ENCODE measurements at regions not wholly inside any gene's neighbourhood (a gene's known extent, or its start where the extent isn't known, plus 50 kb on each side); places are given as distances from the start of the nearest gene placed in this dataset.

- no peak for TF ChIP-seq POLR2A (IDR thresholded peaks at IDR 0.05)
- TF ChIP-seq, protein P1, sequence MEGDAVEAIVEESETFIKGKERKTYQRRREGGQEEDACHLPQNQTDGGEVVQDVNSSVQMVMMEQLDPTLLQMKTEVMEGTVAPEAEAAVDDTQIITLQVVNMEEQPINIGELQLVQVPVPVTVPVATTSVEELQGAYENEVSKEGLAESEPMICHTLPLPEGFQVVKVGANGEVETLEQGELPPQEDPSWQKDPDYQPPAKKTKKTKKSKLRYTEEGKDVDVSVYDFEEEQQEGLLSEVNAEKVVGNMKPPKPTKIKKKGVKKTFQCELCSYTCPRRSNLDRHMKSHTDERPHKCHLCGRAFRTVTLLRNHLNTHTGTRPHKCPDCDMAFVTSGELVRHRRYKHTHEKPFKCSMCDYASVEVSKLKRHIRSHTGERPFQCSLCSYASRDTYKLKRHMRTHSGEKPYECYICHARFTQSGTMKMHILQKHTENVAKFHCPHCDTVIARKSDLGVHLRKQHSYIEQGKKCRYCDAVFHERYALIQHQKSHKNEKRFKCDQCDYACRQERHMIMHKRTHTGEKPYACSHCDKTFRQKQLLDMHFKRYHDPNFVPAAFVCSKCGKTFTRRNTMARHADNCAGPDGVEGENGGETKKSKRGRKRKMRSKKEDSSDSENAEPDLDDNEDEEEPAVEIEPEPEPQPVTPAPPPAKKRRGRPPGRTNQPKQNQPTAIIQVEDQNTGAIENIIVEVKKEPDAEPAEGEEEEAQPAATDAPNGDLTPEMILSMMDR (IDR thresholded peaks at IDR 0.05): no peak
Observed at GRCh38 chr10:37701781-37702493, 155.5 kb downstream of the ZNF248 start.
